Esophagus muscularis mucosa (tissue), 3 donors: ENCODE measurements at regions not wholly inside any gene's neighbourhood (a gene's known extent, or its start where the extent isn't known, plus 50 kb on each side); places are given as distances from the start of the nearest gene placed in this dataset.

Source experiments
- CTCF ChIP-seq, 3 experiments: fragments of 200-600 bp in 2 of 3; fragments of 450-650 bp in 1 of 3; sonication (generic) in 2 of 3; IDR thresholded peaks; one replicate each; pipeline ENCODE4 v1.5.1; 2017 to 2019; ENCODE audit warnings: antibody characterized with exemption in 3 of 3, mild to moderate bottlenecking in 2 of 3, moderate library complexity in 1 of 3
- POLR2A ChIP-seq: fragments of 450-650 bp; IDR thresholded peaks from one replicate; pipeline ENCODE4 v1.6.1; 2017; ENCODE audit warnings: antibody characterized with exemption, moderate library complexity, mild to moderate bottlenecking, low read depth
- POLR2AphosphoS5 ChIP-seq, 2 donors: sonication (generic); formaldehyde crosslinking; IDR thresholded peaks; one replicate each; pipeline ENCODE4 v1.6.1; 2017; ENCODE audit warnings: antibody characterized with exemption in 2 of 2

- TF ChIP-seq CTCF (IDR thresholded peaks at IDR 0.05) (no peak), POLR2A (no peak), POLR2AphosphoS5 (IDR thresholded peaks at IDR 0.05) (no peak)
Observed at GRCh38 chr4:133995243-133995960, 206.2 kb downstream of the PABPC4L start.
